Bronchial epithelial cell (primary cell): ENCODE measurements at regions not wholly inside any gene's neighbourhood (a gene's known extent, or its start where the extent isn't known, plus 50 kb on each side); places are given as distances from the start of the nearest gene placed in this dataset.

Source experiments
- DNase-seq: peaks from one replicate; pipeline ENCODE4 v3.0.0-alpha.2; 2010; ENCODE audit warnings: low read depth
- FAIRE-seq: peaks from 2 replicates; lab custom pipeline; 2011; peaks lifted over from hg19 to GRCh38; lab: Jason Lieb, UNC
- H3K27me3 ChIP-seq: 2 replicates; pipeline ENCODE4 v1.5.1; 2011; ENCODE audit warnings: low read length; ENCODE audit not compliant: control insufficient read depth, insufficient read depth
- H3K36me3 ChIP-seq: 2 replicates; pipeline ENCODE4 v1.5.1; 2011; ENCODE audit warnings: low read length; ENCODE audit not compliant: control insufficient read depth, insufficient read depth
- H3K4me3 ChIP-seq: 2 replicates; pipeline ENCODE4 v1.5.1; 2011; ENCODE audit warnings: mild to moderate bottlenecking, low read depth, low read length, control low read depth
- CTCF ChIP-seq: IDR thresholded peaks from 2 replicates; pipeline ENCODE4 v1.5.1; 2011; ENCODE audit warnings: mild to moderate bottlenecking, moderate library complexity, low read length, control low read depth, inconsistent platforms; ENCODE audit not compliant: insufficient read depth, severe bottlenecking

GRCh38 chr1:199113265-199113869 is 474.5 kb downstream of the PTPRC start:
- peak; percentile 73 for FAIRE-seq
- no peaks in the 10 kb centered on the region for H3K36me3 ChIP-seq
- DNase-seq = peak; percentile 63

GRCh38 chr1:199116488-199116887 is 477.6 kb downstream of the PTPRC start:
- Histone ChIP-seq H3K36me3 (no peaks in the 10 kb centered on the region), H3K4me3 (no peak overlapping the region), H3K27me3 (no peaks in the 10 kb centered on the region)
- TF ChIP-seq CTCF = no peak
- no peak for DNase-seq
- no peak for FAIRE-seq

More at GRCh38 chr1:199113265-199113869, 474.5 kb downstream of the PTPRC start:
- TF ChIP-seq CTCF = peak; percentile 82
- Histone ChIP-seq H3K27me3 (no peaks in the 10 kb centered on the region), H3K4me3 (no peak overlapping the region)

GRCh38 chr1:199121047-199121446 is 482.2 kb downstream of the PTPRC start:
- no peak for TF ChIP-seq CTCF
- no peak overlapping the region for H3K4me3 ChIP-seq
- DNase-seq (no peak), FAIRE-seq (no peak)
- no peaks in the 10 kb centered on the region for H3K36me3 ChIP-seq
- no peaks in the 10 kb centered on the region for H3K27me3 ChIP-seq

GRCh38 chr1:199122085-199122484 is 483.2 kb downstream of the PTPRC start:
- no peak for DNase-seq

GRCh38 chr1:199122532-199123311 is 483.9 kb downstream of the PTPRC start:
- Histone ChIP-seq H3K4me3 (no peak overlapping the region), H3K27me3 (no peaks in the 10 kb centered on the region), H3K36me3 (no peaks in the 10 kb centered on the region)
- no peak for TF ChIP-seq CTCF
- peak; percentile 84 for DNase-seq
- no peak for FAIRE-seq

More at GRCh38 chr1:199122085-199122484, 483.2 kb downstream of the PTPRC start:
- Histone ChIP-seq H3K4me3 (no peak overlapping the region), H3K27me3 (no peaks in the 10 kb centered on the region), H3K36me3 (no peaks in the 10 kb centered on the region)
- no peak for FAIRE-seq
- TF ChIP-seq CTCF = no peak
